Neural progenitor cell (in vitro differentiated cells): ENCODE measurements at regions not wholly inside any gene's neighbourhood (a gene's known extent, or its start where the extent isn't known, plus 50 kb on each side); places are given as distances from the start of the nearest gene placed in this dataset.

Experiments used
- DNase-seq: peaks from one replicate; pipeline ENCODE4 v3.0.0-alpha.2; 2016; ENCODE audit warnings: low spot score
- H2AFZ ChIP-seq: fragments of 200-600 bp; sonication (generic); replicated peaks from 2 replicates; pipeline ENCODE4 v1.6.1; 2016; ENCODE audit warnings: antibody characterized with exemption
- H3F3A ChIP-seq: fragments of 200-600 bp; sonication (generic); 2 replicates; pipeline ENCODE4 v1.6.1; 2016; ENCODE audit warnings: antibody characterized with exemption, low read depth
- H3K27ac ChIP-seq: fragments of 200-600 bp; sonication (generic); 2 replicates; pipeline ENCODE4 v1.5.1; 2016; ENCODE audit warnings: mild to moderate bottlenecking
- H3K27me3 ChIP-seq: fragments of 200-600 bp; sonication (generic); 2 replicates; pipeline ENCODE4 v1.6.1; 2016; ENCODE audit warnings: mild to moderate bottlenecking, moderate library complexity
- H3K36me3 ChIP-seq: fragments of 200-600 bp; sonication (generic); 2 replicates; pipeline ENCODE4 v1.5.1; 2016
- H3K4me1 ChIP-seq: fragments of 200-600 bp; sonication (generic); 2 replicates; pipeline ENCODE4 v1.6.1; 2016; ENCODE audit warnings: mixed run types
- H3K4me2 ChIP-seq: fragments of 200-600 bp; sonication (generic); 2 replicates; pipeline ENCODE4 v1.6.1; 2016
- H3K4me3 ChIP-seq: fragments of 200-600 bp; sonication (generic); 2 replicates; pipeline ENCODE4 v1.5.1; 2016
- H3K79me2 ChIP-seq: fragments of 200-600 bp; sonication (generic); 2 replicates; pipeline ENCODE4 v1.6.1; 2016; ENCODE audit warnings: low read depth
- H3K9ac ChIP-seq: fragments of 200-600 bp; sonication (generic); 2 replicates; pipeline ENCODE4 v1.6.1; 2016
- H3K9me3 ChIP-seq: fragments of 200-600 bp; sonication (generic); 2 replicates; pipeline ENCODE4 v1.5.1; 2016; ENCODE audit warnings: low read depth
- H4K20me1 ChIP-seq: fragments of 200-600 bp; sonication (generic); 2 replicates; pipeline ENCODE4 v1.6.1; 2016; ENCODE audit warnings: low read depth
- H3K27ac Mint-ChIP-seq: 3 replicates; pipeline ENCODE4 v1.8.0; 2021; ENCODE audit warnings: mixed read lengths
- H3K27me3 Mint-ChIP-seq: 2 replicates; pipeline ENCODE4 v1.8.0; 2022; ENCODE audit warnings: low read depth, mild to moderate bottlenecking, inconsistent platforms, moderate library complexity, mixed read lengths; ENCODE audit not compliant: insufficient read depth
- H3K36me3 Mint-ChIP-seq: 3 replicates; pipeline ENCODE4 v1.8.0; 2021; ENCODE audit warnings: mixed read lengths
- H3K4me1 Mint-ChIP-seq: 3 replicates; pipeline ENCODE4 v1.8.0; 2021; ENCODE audit warnings: mixed read lengths
- H3K4me3 Mint-ChIP-seq: 3 replicates; pipeline ENCODE4 v1.8.0; 2021; ENCODE audit warnings: mild to moderate bottlenecking, moderate library complexity, mixed read lengths
- H3K9me3 Mint-ChIP-seq: 3 replicates; pipeline ENCODE4 v1.8.0; 2020; ENCODE audit warnings: mixed read lengths
- CTCF ChIP-seq: fragments of 200-600 bp; sonication (generic); IDR thresholded peaks from 2 replicates; pipeline ENCODE4 v1.5.1; 2017; ENCODE audit warnings: antibody characterized with exemption, mild to moderate bottlenecking
- EZH2 ChIP-seq: fragments of 200-600 bp; sonication (generic); IDR thresholded peaks from 2 replicates; pipeline ENCODE4 v1.6.1; 2017; ENCODE audit warnings: antibody characterized with exemption, mild to moderate bottlenecking, moderate library complexity
- EZH2phosphoT487 ChIP-seq: fragments of 200-600 bp; sonication (generic); IDR thresholded peaks from 2 replicates; pipeline ENCODE4 v1.6.1; 2017; ENCODE audit warnings: antibody characterized with exemption

GRCh38 chr2:19844750-19845149 is 57.0 kb downstream of the TTC32 start:
- Histone ChIP-seq H3K36me3 (no peaks in the 10 kb centered on the region), H3K27ac (no peak overlapping the region), H3K9me3 (no peaks in the 10 kb centered on the region), H3K79me2 (no peaks in the 10 kb centered on the region), H3K9ac (no peak overlapping the region), H2AFZ (no peak overlapping the region), H3K4me2 (no peak overlapping the region), H4K20me1 (no peaks in the 10 kb centered on the region), H3K27me3 (no peaks in the 10 kb centered on the region), H3K4me3 (no peak overlapping the region), H3K4me1 (no peaks in the 10 kb centered on the region), H3F3A (no peaks in the 10 kb centered on the region)
- no peak for TF ChIP-seq EZH2
- no peak for TF ChIP-seq EZH2phosphoT487
- TF ChIP-seq CTCF: no peak
- Mint-ChIP-seq H3K27ac (peak overlapping the region; percentile 23), H3K9me3 (peaks cover 3% of the 10 kb centered on the region), H3K4me3 (no peak overlapping the region), H3K4me1 (no peaks in the 10 kb centered on the region), H3K36me3 (no peaks in the 10 kb centered on the region), H3K27me3 (peaks cover 7% of the 10 kb centered on the region)
- DNase-seq: no peak

GRCh38 chr2:19843992-19844515 is 57.7 kb downstream of the TTC32 start:
- Histone ChIP-seq H3K9me3 (no peaks in the 10 kb centered on the region), H3K4me1 (no peaks in the 10 kb centered on the region), H3K27ac (no peak overlapping the region), H2AFZ (no peak overlapping the region), H3F3A (no peaks in the 10 kb centered on the region), H4K20me1 (no peaks in the 10 kb centered on the region), H3K79me2 (no peaks in the 10 kb centered on the region), H3K4me3 (no peak overlapping the region), H3K9ac (no peak overlapping the region), H3K27me3 (no peaks in the 10 kb centered on the region), H3K36me3 (no peaks in the 10 kb centered on the region), H3K4me2 (no peak overlapping the region)
- TF ChIP-seq CTCF: no peak
- Mint-ChIP-seq H3K27ac (no peak overlapping the region), H3K9me3 (peaks cover 3% of the 10 kb centered on the region), H3K4me3 (no peak overlapping the region), H3K27me3 (peaks cover 7% of the 10 kb centered on the region), H3K36me3 (no peaks in the 10 kb centered on the region), H3K4me1 (no peaks in the 10 kb centered on the region)
- DNase-seq: no peak

- H3K36me3 Mint-ChIP-seq: no peaks in the 10 kb centered on the region
- no peaks in the 10 kb centered on the region for H3K27me3 ChIP-seq
- no peaks in the 10 kb centered on the region for H3K36me3 ChIP-seq
- no peaks in the 10 kb centered on the region for H3K9me3 ChIP-seq
- TF ChIP-seq EZH2phosphoT487: no peak
- no peak for TF ChIP-seq EZH2
- no peak for TF ChIP-seq CTCF
- no peak overlapping the region for H3K4me3 Mint-ChIP-seq
- DNase-seq: no peak
- no peaks in the 10 kb centered on the region for H4K20me1 ChIP-seq
- no peak overlapping the region for H3K27ac ChIP-seq
- H3F3A ChIP-seq: no peaks in the 10 kb centered on the region
- H3K79me2 ChIP-seq: no peaks in the 10 kb centered on the region
- H3K27me3 Mint-ChIP-seq: peaks cover 7% of the 10 kb centered on the region
- H2AFZ ChIP-seq: no peak overlapping the region
- H3K4me2 ChIP-seq: no peak overlapping the region
- H3K4me1 Mint-ChIP-seq: no peaks in the 10 kb centered on the region
- no peak overlapping the region for H3K9ac ChIP-seq
- no peak overlapping the region for H3K4me3 ChIP-seq
- H3K4me1 ChIP-seq: no peaks in the 10 kb centered on the region
- peaks cover 3% of the 10 kb centered on the region for H3K9me3 Mint-ChIP-seq
- H3K27ac Mint-ChIP-seq: no peak overlapping the region
Measured at GRCh38 chr2:19841918-19842693, 59.7 kb downstream of the TTC32 start.
